GM21723 (cell line): ENCODE measurements at regions not wholly inside any gene's neighbourhood (a gene's known extent, or its start where the extent isn't known, plus 50 kb on each side); places are given as distances from the start of the nearest gene placed in this dataset.

Experiments used
- ATAC-seq: cut with Tn5 transposase; IDR thresholded peaks from one replicate; pipeline ENCODE4 v1.9.1; 2021; ENCODE audit warnings: mild to moderate bottlenecking, moderate library complexity; ENCODE audit not compliant: unreplicated experiment

- no peak for ATAC-seq
Observed at GRCh38 chr12:3972576-3972975, 99.4 kb upstream of the PARP11 start.

GRCh38 chr12:3968523-3968922 is 95.3 kb upstream of the PARP11 start:
- ATAC-seq = no peak

- no peak for ATAC-seq
Observed at GRCh38 chr12:3967556-3968160, 94.5 kb upstream of the PARP11 start.

- ATAC-seq = no peak
Observed at GRCh38 chr12:3966376-3966775, 93.2 kb upstream of the PARP11 start.

GRCh38 chr12:3965046-3965445 is 91.8 kb upstream of the PARP11 start:
- no peak for ATAC-seq

GRCh38 chr12:3964439-3964838 is 91.2 kb upstream of the PARP11 start:
- no peak for ATAC-seq

- ATAC-seq = no peak
Observed at GRCh38 chr12:3962631-3963483, 89.7 kb upstream of the PARP11 start.

GRCh38 chr12:3961591-3961990 is 88.4 kb upstream of the PARP11 start:
- ATAC-seq = no peak

- no peak for ATAC-seq
Observed at GRCh38 chr12:3959799-3960560, 86.8 kb upstream of the PARP11 start.

GRCh38 chr12:3958534-3958933 is 85.3 kb upstream of the PARP11 start:
- no peak for ATAC-seq

- no peak for ATAC-seq
Observed at GRCh38 chr12:3951380-3952135, 78.4 kb upstream of the PARP11 start.

- no peak for ATAC-seq
Observed at GRCh38 chr12:3950714-3951320, 77.6 kb upstream of the PARP11 start.

GRCh38 chr12:3947781-3948180 is 74.6 kb upstream of the PARP11 start:
- no peak for ATAC-seq

GRCh38 chr12:3945671-3946070 is 72.5 kb upstream of the PARP11 start:
- ATAC-seq = no peak

- no peak for ATAC-seq
Observed at GRCh38 chr12:3944620-3945019, 71.4 kb upstream of the PARP11 start.

- no peak for ATAC-seq
Observed at GRCh38 chr12:3938042-3938544, 64.9 kb upstream of the PARP11 start.

GRCh38 chr12:3935078-3935477 is 61.9 kb upstream of the PARP11 start:
- ATAC-seq = no peak

GRCh38 chr12:3933819-3934192 is 60.6 kb upstream of the PARP11 start:
- ATAC-seq = no peak

- ATAC-seq = no peak
Observed at GRCh38 chr12:3933074-3933818, 60.0 kb upstream of the PARP11 start.

GRCh38 chr12:3931776-3932175 is 58.6 kb upstream of the PARP11 start:
- ATAC-seq = no peak
